K562 (cell line): ENCODE measurements at regions not wholly inside any gene's neighbourhood (a gene's known extent, or its start where the extent isn't known, plus 50 kb on each side); places are given as distances from the start of the nearest gene placed in this dataset.
"Not testable (repeated sequence)": the region's sequence is repeated elsewhere in the genome, so short reads cannot be mapped to it uniquely, and the experiment has no call there.

Experiments
- CXXC5 ChIP-seq: fragments of 250-450 bp; sonication (Bioruptor Pico); IDR thresholded peaks from 2 replicates; pipeline ENCODE4 v1.8.0; 2022; ENCODE audit warnings: inconsistent platforms, mild to moderate bottlenecking, moderate library complexity
- DACH1 ChIP-seq: fragments of 450-650 bp; IDR thresholded peaks from 2 replicates; pipeline ENCODE4 v1.6.1; 2018; ENCODE audit not compliant: partially characterized antibody
- DPF2 ChIP-seq: fragments of 450-650 bp; IDR thresholded peaks from 2 replicates; pipeline ENCODE4 v1.6.1; 2016
- FOXP1 ChIP-seq: sonication (generic); formaldehyde crosslinking; IDR thresholded peaks from 2 replicates; pipeline ENCODE4 v1.8.0; 2022; ENCODE audit warnings: mild to moderate bottlenecking, missing genetic modification reagents
- HLTF ChIP-seq: fragments of 450-650 bp; IDR thresholded peaks from 2 replicates; pipeline ENCODE4 v1.6.1; 2016
- ID3 ChIP-seq, 2 experiments: fragments of 250-450 bp in 1 of 2; fragments of 450-650 bp in 1 of 2; sonication (Bioruptor Pico) in 1 of 2; IDR thresholded peaks; 2 replicates each; pipeline versions ENCODE4 v1.6.1 to v1.8.0; 2016 to 2021; ENCODE audit warnings: mild to moderate bottlenecking in 2 of 2, moderate library complexity in 2 of 2, missing compliant biosample characterization in 1 of 2, missing genetic modification characterization in 1 of 2
- L3MBTL2 ChIP-seq: fragments of 450-650 bp; IDR thresholded peaks from 2 replicates; pipeline ENCODE4 v1.6.1; 2016; ENCODE audit warnings: mild to moderate bottlenecking, moderate library complexity
- MEIS2 ChIP-seq: fragments of 450-650 bp; IDR thresholded peaks from 2 replicates; pipeline ENCODE4 v1.6.1; 2014; ENCODE audit warnings: mild to moderate bottlenecking; ENCODE audit not compliant: partially characterized antibody
- MYBL2 ChIP-seq, 2 experiments: fragments of 450-650 bp in 1 of 2; sonication (generic) in 1 of 2; formaldehyde crosslinking in 1 of 2; IDR thresholded peaks; 2 replicates each; pipeline versions ENCODE4 v1.6.1 to v1.8.1; 2017 to 2022; ENCODE audit warnings: borderline replicate concordance in 1 of 2, inconsistent platforms in 1 of 2, low read depth in 1 of 2, mild to moderate bottlenecking in 1 of 2, missing genetic modification reagents in 1 of 2, moderate library complexity in 1 of 2
- MYNN ChIP-seq, 2 experiments: sonication (generic); formaldehyde crosslinking in 1 of 2; IDR thresholded peaks; 2 replicates each; pipeline versions ENCODE4 v1.5.0 to v1.6.1; 2016 to 2020; ENCODE audit warnings: antibody characterized with exemption in 1 of 2, missing genetic modification reagents in 1 of 2
- NFE2 ChIP-seq: IDR thresholded peaks from 2 replicates; pipeline ENCODE4 v1.6.1; 2014; ENCODE audit warnings: antibody characterized with exemption, low read depth
- NR4A1 ChIP-seq, 2 experiments: fragments of 250-450 bp in 1 of 2; fragments of 450-650 bp in 1 of 2; sonication (Bioruptor Pico) in 1 of 2; IDR thresholded peaks; 2 replicates each; pipeline versions ENCODE4 v1.4.0 to v1.6.1; 2016 to 2020; ENCODE audit warnings: mild to moderate bottlenecking in 2 of 2, missing compliant biosample characterization in 1 of 2, missing genetic modification characterization in 1 of 2, moderate library complexity in 1 of 2
- NRF1 ChIP-seq, 2 experiments: fragments of 450-650 bp; IDR thresholded peaks in 1 of 2; conservative IDR thresholded peaks in 1 of 2; 2 replicates each; pipeline ENCODE4 v1.6.1; 2014; ENCODE audit warnings: mild to moderate bottlenecking in 2 of 2
- POLR2AphosphoS5 ChIP-seq: IDR thresholded peaks from 2 replicates; pipeline ENCODE4 v1.6.1; 2011; ENCODE audit warnings: mild to moderate bottlenecking, low read depth, low read length, moderate library complexity; ENCODE audit not compliant: control insufficient read depth, insufficient read depth
- SRF ChIP-seq, 2 experiments: fragments of 250-450, 450-650 bp in 1 of 2; sonication (Bioruptor Pico) in 1 of 2; sonication (generic) in 1 of 2; formaldehyde crosslinking; IDR thresholded peaks; 2 replicates each; pipeline versions ENCODE4 v1.5.0 to v1.5.1; 2020 to 2022; ENCODE audit warnings: mild to moderate bottlenecking in 1 of 2, missing genetic modification reagents in 1 of 2
- TBL1XR1 ChIP-seq, 2 experiments: IDR thresholded peaks; 2 replicates each; pipeline ENCODE4 v1.6.1; 2012; ENCODE audit warnings: improper control_type of control experiment in 2 of 2, low read length in 2 of 2, mild to moderate bottlenecking in 1 of 2
- TCF3 ChIP-seq: sonication (generic); formaldehyde crosslinking; IDR thresholded peaks from 2 replicates; pipeline ENCODE4 v1.4.0; 2020; ENCODE audit warnings: mild to moderate bottlenecking, missing genetic modification reagents
- TEAD4 ChIP-seq, 2 experiments: sonication (generic) in 1 of 2; formaldehyde crosslinking in 1 of 2; IDR thresholded peaks; 2 replicates each; pipeline versions ENCODE4 v1.6.1 to v1.8.0; 2012 to 2022; ENCODE audit warnings: borderline replicate concordance in 1 of 2, inconsistent platforms in 1 of 2, low read length in 1 of 2, mild to moderate bottlenecking in 1 of 2, missing genetic modification reagents in 1 of 2
- ZKSCAN8 ChIP-seq: fragments of 200-800 bp; sonication (Bioruptor generic); IDR thresholded peaks from 2 replicates; pipeline ENCODE4 v1.6.1; 2016; ENCODE audit warnings: missing genetic modification characterization, missing compliant biosample characterization
- TF ChIP-seq, protein P1 (sequence below): IDR thresholded peaks from 2 replicates; pipeline ENCODE4 v1.6.1; 2014; ENCODE audit warnings: antibody characterized with exemption
- TF ChIP-seq, protein P2 (sequence below), 2 experiments: fragments of 450-650 bp; IDR thresholded peaks; 2 replicates each; pipeline ENCODE4 v1.6.1; 2018; ENCODE audit warnings: mild to moderate bottlenecking in 2 of 2, low read depth in 1 of 2; ENCODE audit not compliant: partially characterized antibody in 2 of 2

GRCh38 chr6:27633221-27633688 lies 160.3 kb upstream of the ZNF184 start (continued):
- TF ChIP-seq, protein P1, sequence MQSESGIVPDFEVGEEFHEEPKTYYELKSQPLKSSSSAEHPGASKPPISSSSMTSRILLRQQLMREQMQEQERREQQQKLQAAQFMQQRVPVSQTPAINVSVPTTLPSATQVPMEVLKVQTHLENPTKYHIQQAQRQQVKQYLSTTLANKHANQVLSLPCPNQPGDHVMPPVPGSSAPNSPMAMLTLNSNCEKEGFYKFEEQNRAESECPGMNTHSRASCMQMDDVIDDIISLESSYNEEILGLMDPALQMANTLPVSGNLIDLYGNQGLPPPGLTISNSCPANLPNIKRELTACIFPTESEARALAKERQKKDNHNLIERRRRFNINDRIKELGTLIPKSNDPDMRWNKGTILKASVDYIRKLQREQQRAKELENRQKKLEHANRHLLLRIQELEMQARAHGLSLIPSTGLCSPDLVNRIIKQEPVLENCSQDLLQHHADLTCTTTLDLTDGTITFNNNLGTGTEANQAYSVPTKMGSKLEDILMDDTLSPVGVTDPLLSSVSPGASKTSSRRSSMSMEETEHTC, result peak; percentile 95
- TF ChIP-seq TCF3 (CRISPR knock-in tag) (peak; percentile 91), NR4A1 (tag; IDR thresholded peaks at IDR 0.05) (peak; percentile 41; the same call in 1 of the 2 replicates), SRF (CRISPR knock-in tag; IDR thresholded peaks at IDR 0.05) (peak in 1 of 2 experiments; percentile 75; a peak in 1 of 4 replicates), MEIS2 (peak; percentile 46), CXXC5 (CRISPR knock-in tag) (peak; percentile 81), TEAD4 (IDR thresholded peaks at IDR 0.05; ENCODE audit: low read length) (peak; percentile 89), FOXP1 (CRISPR knock-in tag) (peak; percentile 79), ID3 (tag; IDR thresholded peaks at IDR 0.05) (peak; percentile 75; the same call in 1 of the 2 replicates), MYBL2 (IDR thresholded peaks at IDR 0.05; ENCODE audit: low read depth) (peak; percentile 68; the same call in 1 of the 2 replicates), NFE2 (peak; percentile 58), DACH1 (peak; percentile 91), HLTF (0 out of 2 replicates have a peak, but pooled peaks have one; percentile 75), MYNN (IDR thresholded peaks at IDR 0.05) (peak; percentile 89), ZKSCAN8 (CRISPR knock-in tag) (peak; percentile 93), DPF2 (peak; percentile 95), NRF1 (conservative IDR thresholded peaks at IDR 0.05 in 1 of 2, IDR thresholded peaks at IDR 0.05 in 1 of 2) (peak in 1 of 2 experiments; percentile 25; a peak in 1 of 4 replicates), L3MBTL2 (peak; percentile 72; the same call in 1 of the 2 replicates), TBL1XR1 (IDR thresholded peaks at IDR 0.05; ENCODE audit: low read length in 2 of 2) (peak in 1 of 2 experiments; percentile 51; a peak in 1 of 4 replicates), POLR2AphosphoS5 (peak; percentile 67; the same call in 1 of the 2 replicates)
- TF ChIP-seq NR4A1 (CRISPR knock-in tag; IDR thresholded peaks at IDR 0.05); TEAD4 (CRISPR knock-in tag; IDR thresholded peaks at IDR 0.05; ENCODE audit: borderline replicate concordance); ID3 (CRISPR knock-in tag; IDR thresholded peaks at IDR 0.05); MYBL2 (CRISPR knock-in tag; IDR thresholded peaks at IDR 0.05; ENCODE audit: borderline replicate concordance); MYNN (CRISPR knock-in tag; IDR thresholded peaks at IDR 0.05): not testable (repeated sequence)
- TF ChIP-seq, protein P2, sequence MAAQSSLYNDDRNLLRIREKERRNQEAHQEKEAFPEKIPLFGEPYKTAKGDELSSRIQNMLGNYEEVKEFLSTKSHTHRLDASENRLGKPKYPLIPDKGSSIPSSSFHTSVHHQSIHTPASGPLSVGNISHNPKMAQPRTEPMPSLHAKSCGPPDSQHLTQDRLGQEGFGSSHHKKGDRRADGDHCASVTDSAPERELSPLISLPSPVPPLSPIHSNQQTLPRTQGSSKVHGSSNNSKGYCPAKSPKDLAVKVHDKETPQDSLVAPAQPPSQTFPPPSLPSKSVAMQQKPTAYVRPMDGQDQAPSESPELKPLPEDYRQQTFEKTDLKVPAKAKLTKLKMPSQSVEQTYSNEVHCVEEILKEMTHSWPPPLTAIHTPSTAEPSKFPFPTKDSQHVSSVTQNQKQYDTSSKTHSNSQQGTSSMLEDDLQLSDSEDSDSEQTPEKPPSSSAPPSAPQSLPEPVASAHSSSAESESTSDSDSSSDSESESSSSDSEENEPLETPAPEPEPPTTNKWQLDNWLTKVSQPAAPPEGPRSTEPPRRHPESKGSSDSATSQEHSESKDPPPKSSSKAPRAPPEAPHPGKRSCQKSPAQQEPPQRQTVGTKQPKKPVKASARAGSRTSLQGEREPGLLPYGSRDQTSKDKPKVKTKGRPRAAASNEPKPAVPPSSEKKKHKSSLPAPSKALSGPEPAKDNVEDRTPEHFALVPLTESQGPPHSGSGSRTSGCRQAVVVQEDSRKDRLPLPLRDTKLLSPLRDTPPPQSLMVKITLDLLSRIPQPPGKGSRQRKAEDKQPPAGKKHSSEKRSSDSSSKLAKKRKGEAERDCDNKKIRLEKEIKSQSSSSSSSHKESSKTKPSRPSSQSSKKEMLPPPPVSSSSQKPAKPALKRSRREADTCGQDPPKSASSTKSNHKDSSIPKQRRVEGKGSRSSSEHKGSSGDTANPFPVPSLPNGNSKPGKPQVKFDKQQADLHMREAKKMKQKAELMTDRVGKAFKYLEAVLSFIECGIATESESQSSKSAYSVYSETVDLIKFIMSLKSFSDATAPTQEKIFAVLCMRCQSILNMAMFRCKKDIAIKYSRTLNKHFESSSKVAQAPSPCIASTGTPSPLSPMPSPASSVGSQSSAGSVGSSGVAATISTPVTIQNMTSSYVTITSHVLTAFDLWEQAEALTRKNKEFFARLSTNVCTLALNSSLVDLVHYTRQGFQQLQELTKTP (IDR thresholded peaks at IDR 0.05; ENCODE audit: low read depth in 1 of 2, partially characterized antibody in 2 of 2), result peak; percentile 24 to 86
